IMR-90 (cell line): ENCODE measurements at regions not wholly inside any gene's neighbourhood (a gene's known extent, or its start where the extent isn't known, plus 50 kb on each side); places are given as distances from the start of the nearest gene placed in this dataset.

ENCODE experiments used
- ATAC-seq: fragments of 200-7000 bp; cut with Tn5 transposase; 2 replicates; pipeline ENCODE4 v1.9.1; 2020; ENCODE audit warnings: low read depth, mild to moderate bottlenecking, moderate library complexity
- BruUV-seq: library from RNA; stranded (reverse); fragments of 400-500 nt; replicated peaks from 2 replicates; lab custom pipeline; 2021; lab: Mats Ljungman, UMichigan
- CTCF ChIA-PET: fragments of 300-600 bp; formaldehyde crosslinking; extraction: SDS; loops from one replicate; lab custom pipeline; 2021; ENCODE audit warnings: antibody characterized with exemption; lab: Yijun Ruan, JAX
- POLR2A ChIA-PET: fragments of 300-600 bp; sonication (Branson Sonifier 250); formaldehyde crosslinking; loops from one replicate; lab custom pipeline; 2022; ENCODE audit warnings: antibody characterized with exemption; ENCODE audit not compliant: unreplicated experiment; lab: Charles Lee
- DNase-seq: peaks from one replicate; pipeline ENCODE4 v3.0.0; 2013
- H2AFZ ChIP-seq: replicated peaks from 2 replicates; pipeline ENCODE3; 2013; ENCODE audit warnings: low read length, mild to moderate bottlenecking; ENCODE audit not compliant: poor library complexity
- H2AK5ac ChIP-seq: 2 replicates; pipeline ENCODE4 v1.6.1; 2013; ENCODE audit warnings: low read depth, low read length, inconsistent platforms
- H2AK9ac ChIP-seq: replicated peaks from 2 replicates; pipeline ENCODE3; 2013; ENCODE audit warnings: mild to moderate bottlenecking, low read depth, low read length, moderate library complexity; ENCODE audit not compliant: poor library complexity
- H2BK120ac ChIP-seq: 2 replicates; pipeline ENCODE4 v1.6.1; 2013; ENCODE audit warnings: low read depth, low read length, inconsistent platforms
- H2BK15ac ChIP-seq: 3 replicates; pipeline ENCODE4 v1.6.1; 2013; ENCODE audit warnings: low read depth, low read length, inconsistent platforms
- H2BK20ac ChIP-seq: 2 replicates; pipeline ENCODE4 v1.6.1; 2013; ENCODE audit warnings: low read depth, mild to moderate bottlenecking, inconsistent platforms, low read length, moderate library complexity
- H2BK5ac ChIP-seq: 2 replicates; pipeline ENCODE4 v1.6.1; 2013; ENCODE audit warnings: mild to moderate bottlenecking, low read depth, low read length, inconsistent platforms; ENCODE audit not compliant: poor library complexity, severe bottlenecking
- H3K14ac ChIP-seq: replicated peaks from 2 replicates; pipeline ENCODE4 v1.6.1; 2013; ENCODE audit warnings: low read depth, low read length, inconsistent platforms
- H3K18ac ChIP-seq: 2 replicates; pipeline ENCODE4 v1.6.1; 2013; ENCODE audit warnings: low read depth, low read length, control low read depth
- H3K23ac ChIP-seq: 2 replicates; pipeline ENCODE4 v1.6.1; 2013; ENCODE audit warnings: low read depth, low read length, inconsistent platforms
- H3K27ac ChIP-seq: 2 replicates; pipeline ENCODE4 v1.5.1; 2013; ENCODE audit warnings: mild to moderate bottlenecking, control low read depth, low read length; ENCODE audit not compliant: insufficient read depth
- H3K27me3 ChIP-seq: 2 replicates; pipeline ENCODE4 v1.6.1; 2013; ENCODE audit warnings: low read length; ENCODE audit not compliant: control insufficient read depth, insufficient read depth
- H3K36me3 ChIP-seq: 2 replicates; pipeline ENCODE4 v1.6.1; 2013; ENCODE audit warnings: low read length, mixed read lengths; ENCODE audit not compliant: control insufficient read depth, insufficient read depth
- H3K4ac ChIP-seq: 2 replicates; pipeline ENCODE4 v1.6.1; 2013; ENCODE audit warnings: low read depth, low read length, inconsistent platforms
- H3K4me1 ChIP-seq: 2 replicates; pipeline ENCODE4 v1.6.1; 2013; ENCODE audit warnings: low read length, mixed read lengths; ENCODE audit not compliant: control insufficient read depth, insufficient read depth
- H3K4me2 ChIP-seq: 2 replicates; pipeline ENCODE4 v1.6.1; 2013; ENCODE audit warnings: low read depth, mild to moderate bottlenecking, control low read depth, low read length, moderate library complexity
- H3K4me3 ChIP-seq: 2 replicates; pipeline ENCODE4 v1.5.1; 2013; ENCODE audit warnings: low read depth, mild to moderate bottlenecking, control low read depth, low read length, moderate library complexity; ENCODE audit not compliant: insufficient read depth
- H3K56ac ChIP-seq: 2 replicates; pipeline ENCODE4 v1.6.1; 2013; ENCODE audit warnings: low read length, inconsistent platforms; ENCODE audit not compliant: insufficient read depth; ENCODE audit errors: extremely low read depth
- H3K79me1 ChIP-seq, 2 experiments: 2 replicates each; pipeline ENCODE4 v1.6.1; 2013; ENCODE audit warnings: low read length in 2 of 2, inconsistent platforms in 1 of 2, low read depth in 1 of 2
- H3K9ac ChIP-seq: 2 replicates; pipeline ENCODE4 v1.6.1; 2013; ENCODE audit warnings: low read depth, low read length, control low read depth
- H3K9me1 ChIP-seq: 2 replicates; pipeline ENCODE4 v1.6.1; 2013; ENCODE audit warnings: low read length, inconsistent platforms; ENCODE audit not compliant: insufficient read depth
- H3K9me3 ChIP-seq: 2 replicates; pipeline ENCODE4 v1.6.1; 2013; ENCODE audit warnings: low read length; ENCODE audit not compliant: control insufficient read depth, insufficient read depth
- H4K20me1 ChIP-seq: 2 replicates; pipeline ENCODE4 v1.6.1; 2013; ENCODE audit warnings: low read length, inconsistent platforms; ENCODE audit not compliant: insufficient read depth
- H4K5ac ChIP-seq: 2 replicates; pipeline ENCODE4 v1.6.1; 2013; ENCODE audit warnings: mild to moderate bottlenecking, low read depth, low read length, control low read depth
- H4K8ac ChIP-seq, 2 experiments: 2 replicates each; pipeline ENCODE4 v1.6.1; 2013; ENCODE audit warnings: low read depth in 2 of 2, low read length in 2 of 2, control low read depth in 1 of 2, inconsistent platforms in 1 of 2
- H4K91ac ChIP-seq: 2 replicates; pipeline ENCODE4 v1.6.1; 2013; ENCODE audit warnings: low read depth, low read length, inconsistent platforms; ENCODE audit not compliant: insufficient read depth
- BHLHE40 ChIP-seq: fragments of 150-350 bp; IDR thresholded peaks from 2 replicates; pipeline ENCODE4 v1.6.1; 2016; ENCODE audit warnings: mild to moderate bottlenecking, low read depth, low read length
- dilution Hi-C: fragments of 300-500 bp; cut with HindIII; formaldehyde crosslinking; loops from one replicate; pipeline ENCODE4 v1.14.3; 2018; ENCODE audit warnings: low sequenced_read_pairs; ENCODE audit not compliant: unreplicated experiment
- in situ Hi-C: fragments of 300-500 bp; cut with MboI; formaldehyde crosslinking; loops from 3 replicates; pipeline ENCODE4 v1.14.3; 2019; ENCODE audit warnings: low sequenced_read_pairs, inconsistent platforms, mixed read lengths
- intact Hi-C: fragments of 100-400 bp; cut with micrococcal nuclease; formaldehyde crosslinking; loops from 2 replicates; pipeline ENCODE4 v1.10.0; 2022

DNA sequence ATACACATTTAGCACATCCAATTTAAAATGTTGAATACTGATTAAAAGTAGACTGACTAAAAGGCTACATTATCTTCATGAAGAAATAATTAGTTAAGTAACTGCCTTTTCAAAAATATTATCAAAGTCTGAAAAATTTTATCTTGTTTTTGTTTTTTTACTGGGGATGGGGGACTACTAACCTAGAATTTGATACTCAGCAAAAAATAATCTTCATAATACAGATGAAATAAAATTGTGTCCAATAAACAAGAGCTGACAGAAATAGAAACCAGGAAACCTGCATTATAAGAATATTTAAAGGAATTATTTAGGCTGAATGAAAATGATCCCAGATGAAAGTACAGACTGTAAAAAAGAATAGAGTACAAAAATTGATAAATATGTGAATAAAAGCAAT, 200.7 kb upstream of the RGPD4 start:
- BruUV-seq: no TSS peak
- dilution Hi-C loops: no loop called here
- Histone ChIP-seq H3K18ac (no peak overlapping the region), H2AK9ac (no peak overlapping the region), H3K36me3 (no peaks in the 10 kb centered on the region), H4K8ac (no peak overlapping the region), H3K27ac (no peak overlapping the region), H4K91ac (no peak overlapping the region), H3K9ac (no peak overlapping the region), H3K4me3 (no peak overlapping the region), H2BK120ac (no peak overlapping the region), H3K9me3 (0 out of 2 replicates have a peak, but pooled peaks cover 2% of the 10 kb centered on the region), H2AK5ac (no peak overlapping the region), H3K4me2 (no peak overlapping the region), H2BK5ac (no peak overlapping the region), H3K14ac (no peak overlapping the region), H3K56ac (no peak overlapping the region), H3K9me1 (no peaks in the 10 kb centered on the region), H2BK15ac (no peak overlapping the region), H3K27me3 (no peaks in the 10 kb centered on the region), H4K20me1 (no peaks in the 10 kb centered on the region), H3K23ac (no peak overlapping the region), H3K4me1 (no peaks in the 10 kb centered on the region), H3K4ac (no peak overlapping the region), H2BK20ac (no peak overlapping the region), H4K5ac (no peak overlapping the region), H2AFZ (no peak overlapping the region), H3K79me1 (no peaks in the 10 kb centered on the region)
- CTCF ChIA-PET: no interaction called here
- no peak for TF ChIP-seq BHLHE40
- POLR2A ChIA-PET: no interaction called here
- intact Hi-C loops: no loop called here
- DNase-seq (no peak), ATAC-seq (no peak)
- in situ Hi-C loops: no loop called here
